ENCODE measurements at regions not wholly inside any gene's neighbourhood (a gene's known extent, or its start where the extent isn't known, plus 50 kb on each side); places are given as distances from the start of the nearest gene placed in this dataset.

- DNase-seq (ENCODE audit: low spot score), result no peak
Observed at GRCh38 chr7:156031679-156032478, 219.6 kb upstream of the SHH start.

GRCh38 chr7:156029460-156030007 is 217.3 kb upstream of the SHH start:
- no peak for DNase-seq (ENCODE audit: low spot score)

GRCh38 chr7:156028521-156028920 is 216.3 kb upstream of the SHH start:
- DNase-seq (ENCODE audit: low spot score), result no peak

- DNase-seq (ENCODE audit: low spot score), result no peak
Observed at GRCh38 chr7:156027821-156028220, 215.6 kb upstream of the SHH start.

- no peak for DNase-seq (ENCODE audit: low spot score)
Observed at GRCh38 chr7:156026603-156027002, 214.3 kb upstream of the SHH start.

GRCh38 chr7:156026076-156026600 is 213.9 kb upstream of the SHH start:
- DNase-seq (ENCODE audit: low spot score), result no peak

GRCh38 chr7:156025675-156026074 is 213.4 kb upstream of the SHH start:
- no peak for DNase-seq (ENCODE audit: low spot score)

GRCh38 chr7:156024201-156024600 is 211.9 kb upstream of the SHH start:
- DNase-seq (ENCODE audit: low spot score), result no peak

GRCh38 chr7:156022483-156023459 is 210.5 kb upstream of the SHH start:
- no peak for DNase-seq (ENCODE audit: low spot score)

- DNase-seq (ENCODE audit: low spot score), result no peak
Observed at GRCh38 chr7:156021471-156021870, 209.2 kb upstream of the SHH start.

GRCh38 chr7:156020566-156020965 is 208.3 kb upstream of the SHH start:
- DNase-seq (ENCODE audit: low spot score), result no peak

- no peak for DNase-seq (ENCODE audit: low spot score)
Observed at GRCh38 chr7:156019776-156020565, 207.7 kb upstream of the SHH start.

- no peak for DNase-seq (ENCODE audit: low spot score)
Observed at GRCh38 chr7:156019308-156019707, 207.0 kb upstream of the SHH start.

GRCh38 chr7:156017916-156018700 is 205.8 kb upstream of the SHH start:
- DNase-seq (ENCODE audit: low spot score), result no peak

GRCh38 chr7:156017431-156017830 is 205.2 kb upstream of the SHH start:
- DNase-seq (ENCODE audit: low spot score), result no peak

- DNase-seq (ENCODE audit: low spot score), result no peak
Observed at GRCh38 chr7:156015237-156016020, 203.2 kb upstream of the SHH start.

GRCh38 chr7:156014808-156015207 is 202.5 kb upstream of the SHH start:
- DNase-seq (ENCODE audit: low spot score), result no peak

GRCh38 chr7:156014201-156014600 is 201.9 kb upstream of the SHH start:
- no peak for DNase-seq (ENCODE audit: low spot score)

GRCh38 chr7:156012412-156012811 is 200.1 kb upstream of the SHH start:
- no peak for DNase-seq (ENCODE audit: low spot score)

GRCh38 chr7:156009569-156009968 is 197.3 kb upstream of the SHH start:
- no peak for DNase-seq (ENCODE audit: low spot score)

Measured in globus pallidus (tissue), 1 donor.